ENCODE measurements at regions not wholly inside any gene's neighbourhood (a gene's known extent, or its start where the extent isn't known, plus 50 kb on each side); places are given as distances from the start of the nearest gene placed in this dataset.

GRCh38 chr11:33987975-33988580, 63.5 kb upstream of the CAPRIN1 start:
- no peaks in the 10 kb centered on the region; the same call in 2 of the 3 replicates for H3K4me1 Mint-ChIP-seq
- Histone ChIP-seq H3F3A (replicated peaks; ENCODE audit: low read depth) (no peaks in the 10 kb centered on the region), H4K20me1 (replicated peaks; ENCODE audit: insufficient read depth) (no peaks in the 10 kb centered on the region), H3K9me2 (ENCODE audit: insufficient read depth) (no peaks in the 10 kb centered on the region), H3K4me1 (ENCODE audit: insufficient read depth) (no peaks in the 10 kb centered on the region), H3K27me3 (ENCODE audit: insufficient read depth) (no peaks in the 10 kb centered on the region), H3K4me2 (no peak overlapping the region), H3K36me3 (ENCODE audit: insufficient read depth) (no peaks in the 10 kb centered on the region), H3K27ac (ENCODE audit: low read depth) (no peak overlapping the region), H2AFZ (no peak overlapping the region), H3K79me2 (replicated peaks; ENCODE audit: insufficient read depth) (no peaks in the 10 kb centered on the region), H3K4me3 (no peak overlapping the region)
- peaks cover 11% of the 10 kb centered on the region; the same call in 2 of the 3 replicates for H3K9me3 Mint-ChIP-seq
- TF ChIP-seq CTCF (conservative IDR thresholded peaks at IDR 0.05; ENCODE audit: low read depth in 2 of 2) (peak; percentile 94 to 97), ZNF462 (CRISPR knock-in tag; IDR thresholded peaks at IDR 0.05) (no peak)
- H3K27ac Mint-ChIP-seq = no peak overlapping the region
- peaks cover 6% of the 10 kb centered on the region for H3K27me3 Mint-ChIP-seq (ENCODE audit: insufficient read depth, low read depth, poor library complexity)
- no peaks in the 10 kb centered on the region for H3K36me3 Mint-ChIP-seq (ENCODE audit: low read depth)
- ATAC-seq (peak; percentile 99), DNase-seq (ENCODE audit: low spot score) (peak; percentile 95)
- H3K4me3 Mint-ChIP-seq = no peak overlapping the region

- H3K27ac ChIP-seq (ENCODE audit: low read depth) = no peak overlapping the region
- no peaks in the 10 kb centered on the region for H3K36me3 Mint-ChIP-seq (ENCODE audit: low read depth)
- TF ChIP-seq NANOG (IDR thresholded peaks at IDR 0.05; ENCODE audit: borderline replicate concordance) (no peak), EZH2phosphoT487 (IDR thresholded peaks at IDR 0.05; ENCODE audit: unreplicated experiment) (no peak), ZNF114 (CRISPR knock-in tag; IDR thresholded peaks at IDR 0.05) (no peak), CREB1 (CRISPR knock-in tag; IDR thresholded peaks at IDR 0.05; ENCODE audit: low read depth) (no peak), ZNF331 (CRISPR knock-in tag; IDR thresholded peaks at IDR 0.05; ENCODE audit: low read depth) (no peak)
These were observed 64.0 kb upstream of the CAPRIN1 start for GRCh38 chr11:33987545-33987944.

More at GRCh38 chr11:33987545-33987944, 64.0 kb upstream of the CAPRIN1 start:
- Histone ChIP-seq H3K36me3 (ENCODE audit: insufficient read depth) (no peaks in the 10 kb centered on the region), H3K4me3 (no peak overlapping the region), H3K4me1 (ENCODE audit: insufficient read depth) (no peaks in the 10 kb centered on the region), H4K20me1 (replicated peaks; ENCODE audit: insufficient read depth) (no peaks in the 10 kb centered on the region), H3K79me2 (replicated peaks; ENCODE audit: insufficient read depth) (no peaks in the 10 kb centered on the region), H3F3A (replicated peaks; ENCODE audit: low read depth) (no peaks in the 10 kb centered on the region), H3K9me2 (ENCODE audit: insufficient read depth) (no peaks in the 10 kb centered on the region), H3K4me2 (no peak overlapping the region), H2AFZ (no peak overlapping the region), H3K27me3 (ENCODE audit: insufficient read depth) (no peaks in the 10 kb centered on the region)
- Mint-ChIP-seq H3K4me3 (no peak overlapping the region), H3K9me3 (peaks cover 11% of the 10 kb centered on the region; the same call in 2 of the 3 replicates), H3K27me3 (ENCODE audit: insufficient read depth, low read depth, poor library complexity) (peaks cover 6% of the 10 kb centered on the region), H3K27ac (no peak overlapping the region), H3K4me1 (no peaks in the 10 kb centered on the region; the same call in 2 of the 3 replicates)
- DNase-seq (ENCODE audit: low spot score) = no peak
- no peak for ATAC-seq
